ENCODE measurements at regions not wholly inside any gene's neighbourhood (a gene's known extent, or its start where the extent isn't known, plus 50 kb on each side); places are given as distances from the start of the nearest gene placed in this dataset.

DNA sequence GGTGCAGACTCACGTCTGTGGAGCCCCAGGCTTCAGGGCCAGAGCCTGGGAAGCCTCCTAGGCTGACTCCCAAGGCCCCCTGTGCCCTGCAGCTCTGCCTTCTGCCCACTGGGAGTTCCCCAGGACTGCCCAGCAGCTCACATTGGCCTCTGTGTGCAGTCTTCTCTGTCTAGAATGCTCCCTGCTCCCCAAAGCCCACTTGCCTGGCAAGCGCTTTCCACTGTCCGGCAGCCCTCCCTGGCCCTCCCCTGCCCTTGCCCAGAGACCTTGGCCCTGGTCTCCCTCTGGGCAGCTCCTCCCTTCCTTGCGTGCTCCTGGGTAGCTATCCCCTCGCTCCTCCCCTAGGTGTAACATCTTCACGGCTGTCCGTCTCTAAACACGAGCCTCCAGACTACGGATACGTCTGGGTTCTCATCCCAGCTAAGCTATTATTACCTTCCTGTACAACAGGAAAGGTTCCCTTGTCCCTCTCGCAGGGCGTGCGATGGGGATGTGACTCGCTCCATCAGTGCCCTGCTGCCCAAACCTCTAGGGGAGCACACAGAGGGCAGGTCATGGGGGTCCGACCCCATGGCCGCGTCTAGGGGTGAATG is 325.5 kb upstream of the RTL1 start:
- no peak for DNase-seq
- Histone ChIP-seq H3K36me3 (no peaks in the 10 kb centered on the region), H3K27ac (no peak overlapping the region), H3K27me3 (ENCODE audit: low read depth) (no peaks in the 10 kb centered on the region), H3K4me3 (no peak overlapping the region), H3K9me3 (no peaks in the 10 kb centered on the region), H3K4me1 (no peaks in the 10 kb centered on the region)
- intact Hi-C loops (cut with DNase I), result no loop called here
- TF ChIP-seq, protein P1, sequence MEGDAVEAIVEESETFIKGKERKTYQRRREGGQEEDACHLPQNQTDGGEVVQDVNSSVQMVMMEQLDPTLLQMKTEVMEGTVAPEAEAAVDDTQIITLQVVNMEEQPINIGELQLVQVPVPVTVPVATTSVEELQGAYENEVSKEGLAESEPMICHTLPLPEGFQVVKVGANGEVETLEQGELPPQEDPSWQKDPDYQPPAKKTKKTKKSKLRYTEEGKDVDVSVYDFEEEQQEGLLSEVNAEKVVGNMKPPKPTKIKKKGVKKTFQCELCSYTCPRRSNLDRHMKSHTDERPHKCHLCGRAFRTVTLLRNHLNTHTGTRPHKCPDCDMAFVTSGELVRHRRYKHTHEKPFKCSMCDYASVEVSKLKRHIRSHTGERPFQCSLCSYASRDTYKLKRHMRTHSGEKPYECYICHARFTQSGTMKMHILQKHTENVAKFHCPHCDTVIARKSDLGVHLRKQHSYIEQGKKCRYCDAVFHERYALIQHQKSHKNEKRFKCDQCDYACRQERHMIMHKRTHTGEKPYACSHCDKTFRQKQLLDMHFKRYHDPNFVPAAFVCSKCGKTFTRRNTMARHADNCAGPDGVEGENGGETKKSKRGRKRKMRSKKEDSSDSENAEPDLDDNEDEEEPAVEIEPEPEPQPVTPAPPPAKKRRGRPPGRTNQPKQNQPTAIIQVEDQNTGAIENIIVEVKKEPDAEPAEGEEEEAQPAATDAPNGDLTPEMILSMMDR (IDR thresholded peaks at IDR 0.05), result no peak
- ATAC-seq, result no peak

DNA sequence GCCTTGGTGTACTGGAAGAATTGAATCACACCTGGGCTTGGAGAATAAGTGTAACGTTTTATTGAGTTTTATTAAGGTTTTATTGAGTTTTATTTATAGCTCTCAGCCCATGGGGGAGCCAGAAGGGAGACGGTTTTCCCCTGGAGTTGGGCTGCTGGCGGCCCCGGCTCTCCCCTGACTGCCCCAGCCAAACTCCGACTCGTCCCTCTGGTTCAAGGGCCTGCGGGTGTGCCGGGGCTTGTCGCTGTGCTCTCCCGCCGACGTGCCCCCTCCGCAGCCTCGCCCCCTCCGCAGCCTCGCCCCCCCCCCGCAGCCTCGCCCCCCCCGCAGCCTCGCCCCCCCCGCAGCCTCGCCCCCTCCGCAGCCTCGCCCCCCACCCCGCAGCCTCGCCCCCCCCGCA is 326.1 kb upstream of the RTL1 start:
- intact Hi-C loops (cut with DNase I), result no loop called here

DNA sequence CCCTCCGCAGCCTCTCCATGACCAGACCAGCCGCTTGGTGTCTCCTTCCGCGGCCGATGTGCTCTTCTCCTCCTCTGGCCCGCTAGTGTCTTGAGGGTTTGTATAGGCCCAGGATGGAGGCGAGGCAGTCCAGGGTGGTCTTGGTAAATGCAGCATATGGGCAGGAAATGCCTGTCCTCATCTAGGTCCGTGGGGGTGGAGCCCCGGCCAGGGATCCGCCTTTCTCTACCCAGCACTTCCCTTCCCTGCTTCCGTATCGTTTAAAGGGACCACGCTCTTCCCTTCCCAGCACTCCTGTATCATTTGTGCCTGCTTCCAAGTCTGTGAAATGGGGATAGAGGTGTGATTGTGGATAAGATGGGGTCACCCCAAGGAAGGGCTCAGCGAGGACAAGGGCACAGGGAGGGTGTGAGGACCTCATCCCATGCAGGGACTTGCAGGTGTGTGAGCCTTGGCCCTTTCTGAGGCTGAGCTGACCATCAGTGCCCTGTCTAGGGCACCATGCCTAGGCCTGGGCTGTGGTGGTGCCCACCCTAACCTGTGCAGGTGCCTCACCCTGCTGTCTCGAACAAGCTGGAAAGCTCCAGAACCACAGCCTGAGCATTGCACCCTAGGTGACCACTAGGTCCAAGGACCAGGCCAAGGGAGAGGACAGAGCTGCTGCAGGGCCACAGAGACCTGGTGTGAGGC is 326.8 kb upstream of the RTL1 start:
- H3K9me3 ChIP-seq, result no peaks in the 10 kb centered on the region
- H3K27ac ChIP-seq, result no peak overlapping the region
- H3K36me3 ChIP-seq, result no peaks in the 10 kb centered on the region
- ATAC-seq (no peak), DNase-seq (no peak)
- no peaks in the 10 kb centered on the region for H3K4me1 ChIP-seq
- H3K27me3 ChIP-seq (ENCODE audit: low read depth), result no peaks in the 10 kb centered on the region
- TF ChIP-seq, protein P1 (IDR thresholded peaks at IDR 0.05), result no peak
- intact Hi-C loops (cut with DNase I), result no loop called here
- no peak overlapping the region for H3K4me3 ChIP-seq

More for the DNA sequence above, 326.1 kb upstream of the RTL1 start:
- DNase-seq (no peak), ATAC-seq (no peak)
- Histone ChIP-seq H3K9me3 (no peaks in the 10 kb centered on the region), H3K36me3 (no peaks in the 10 kb centered on the region), H3K4me3 (no peak overlapping the region), H3K4me1 (no peaks in the 10 kb centered on the region), H3K27me3 (ENCODE audit: low read depth) (no peaks in the 10 kb centered on the region), H3K27ac (no peak overlapping the region)
- TF ChIP-seq, protein P1 (IDR thresholded peaks at IDR 0.05), result no peak

DNA sequence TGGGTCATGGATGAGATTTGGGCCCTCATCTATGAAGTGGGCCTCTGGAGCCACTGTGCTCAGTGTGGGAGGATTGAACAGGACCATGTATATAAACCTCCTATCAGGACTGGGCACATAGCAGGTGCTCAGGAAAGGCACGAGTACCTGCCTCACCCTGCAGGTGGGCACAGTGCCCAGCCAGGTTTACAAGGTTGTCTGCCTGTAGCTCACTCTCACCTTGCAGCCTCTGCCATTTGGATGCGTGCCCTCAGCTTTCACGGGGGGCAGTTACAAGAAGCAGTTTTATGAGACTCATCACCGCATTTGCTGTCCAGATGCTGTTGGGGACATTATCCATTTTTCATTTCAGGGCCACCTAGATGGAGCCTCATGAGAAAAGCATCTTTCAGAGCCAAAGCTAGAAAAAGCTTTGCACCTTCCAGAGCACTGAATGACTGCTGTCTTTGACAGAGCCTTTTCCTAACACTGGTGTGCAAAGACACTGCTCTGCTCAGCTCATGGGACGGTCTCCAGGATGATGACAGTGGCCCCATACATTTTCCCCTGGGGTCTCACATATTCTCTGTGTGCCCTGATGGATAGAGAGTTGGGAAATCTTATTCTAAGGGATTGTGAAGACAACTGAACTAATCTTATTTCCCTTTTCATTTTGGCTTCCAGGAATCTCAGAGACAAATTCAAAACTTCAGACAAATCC is 327.5 kb upstream of the RTL1 start:
- no peak for ATAC-seq
- H3K9me3 ChIP-seq, result no peaks in the 10 kb centered on the region
- TF ChIP-seq, protein P1 (IDR thresholded peaks at IDR 0.05), result no peak
- H3K4me3 ChIP-seq, result no peak overlapping the region
- no peaks in the 10 kb centered on the region for H3K36me3 ChIP-seq
- H3K4me1 ChIP-seq, result no peaks in the 10 kb centered on the region
- no peaks in the 10 kb centered on the region for H3K27me3 ChIP-seq (ENCODE audit: low read depth)
- intact Hi-C loops (cut with DNase I), result no loop called here
- no peak overlapping the region for H3K27ac ChIP-seq
- no peak for DNase-seq

DNA sequence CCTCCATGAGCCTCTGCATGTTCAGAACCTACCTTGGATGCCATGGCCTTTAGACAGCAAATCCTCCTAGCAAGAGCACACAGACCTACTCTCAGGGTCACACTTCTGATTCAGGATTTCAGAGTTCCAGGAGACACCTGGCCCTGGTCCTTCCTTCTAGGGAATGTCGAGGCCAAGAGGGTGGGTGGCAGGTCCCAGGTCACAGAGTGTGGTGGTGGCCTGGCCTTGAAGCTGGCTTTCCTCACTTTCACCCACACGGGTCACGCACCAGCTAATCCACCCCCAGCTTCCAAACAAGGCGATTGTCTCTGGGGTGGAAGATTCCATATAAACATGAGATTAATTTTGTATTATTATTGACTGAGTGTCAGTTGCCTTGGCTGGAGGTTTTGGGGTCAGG is 328.3 kb upstream of the RTL1 start:
- Histone ChIP-seq H3K4me3 (no peak overlapping the region), H3K27ac (no peak overlapping the region), H3K9me3 (no peaks in the 10 kb centered on the region), H3K27me3 (ENCODE audit: low read depth) (no peaks in the 10 kb centered on the region), H3K36me3 (no peaks in the 10 kb centered on the region), H3K4me1 (no peaks in the 10 kb centered on the region)
- no peak for DNase-seq
- no peak for ATAC-seq
- TF ChIP-seq, protein P1 (IDR thresholded peaks at IDR 0.05), result no peak
- intact Hi-C loops (cut with DNase I), result no loop called here

Measured in lower lobe of right lung (tissue), 2 donors.